Stimulated activated memory B cell treated with anti-CD40 and anti-IgM and Interleukin-4, amounts not matched to agents 10 μg/mL and 1 μg/mL and 100 μg/mL, for 72 hours (primary cell): ENCODE measurements at regions not wholly inside any gene's neighbourhood (a gene's known extent, or its start where the extent isn't known, plus 50 kb on each side); places are given as distances from the start of the nearest gene placed in this dataset.
"Not testable (repeated sequence)": the region's sequence is repeated elsewhere in the genome, so short reads cannot be mapped to it uniquely, and the experiment has no call there.

Experiments
- ATAC-seq: fragments of 150-1000 bp; cut with Tn5 transposase; 2 replicates; pipeline ENCODE4 v1.10.0; 2021
- H3K27ac Mint-ChIP-seq: one replicate; pipeline ENCODE4 v1.8.0; 2022; ENCODE audit warnings: mild to moderate bottlenecking, mixed read lengths
- H3K27me3 Mint-ChIP-seq: one replicate; pipeline ENCODE4 v1.8.0; 2022; ENCODE audit warnings: mixed read lengths
- H3K36me3 Mint-ChIP-seq: one replicate; pipeline ENCODE4 v1.8.0; 2022; ENCODE audit warnings: mixed read lengths
- H3K4me1 Mint-ChIP-seq: one replicate; pipeline ENCODE4 v1.8.0; 2022; ENCODE audit warnings: mixed read lengths
- H3K4me3 Mint-ChIP-seq: one replicate; pipeline ENCODE4 v1.8.0; 2022; ENCODE audit warnings: mild to moderate bottlenecking, moderate library complexity, mixed read lengths
- H3K9me3 Mint-ChIP-seq: one replicate; pipeline ENCODE4 v1.8.0; 2022; ENCODE audit warnings: mixed read lengths

DNA sequence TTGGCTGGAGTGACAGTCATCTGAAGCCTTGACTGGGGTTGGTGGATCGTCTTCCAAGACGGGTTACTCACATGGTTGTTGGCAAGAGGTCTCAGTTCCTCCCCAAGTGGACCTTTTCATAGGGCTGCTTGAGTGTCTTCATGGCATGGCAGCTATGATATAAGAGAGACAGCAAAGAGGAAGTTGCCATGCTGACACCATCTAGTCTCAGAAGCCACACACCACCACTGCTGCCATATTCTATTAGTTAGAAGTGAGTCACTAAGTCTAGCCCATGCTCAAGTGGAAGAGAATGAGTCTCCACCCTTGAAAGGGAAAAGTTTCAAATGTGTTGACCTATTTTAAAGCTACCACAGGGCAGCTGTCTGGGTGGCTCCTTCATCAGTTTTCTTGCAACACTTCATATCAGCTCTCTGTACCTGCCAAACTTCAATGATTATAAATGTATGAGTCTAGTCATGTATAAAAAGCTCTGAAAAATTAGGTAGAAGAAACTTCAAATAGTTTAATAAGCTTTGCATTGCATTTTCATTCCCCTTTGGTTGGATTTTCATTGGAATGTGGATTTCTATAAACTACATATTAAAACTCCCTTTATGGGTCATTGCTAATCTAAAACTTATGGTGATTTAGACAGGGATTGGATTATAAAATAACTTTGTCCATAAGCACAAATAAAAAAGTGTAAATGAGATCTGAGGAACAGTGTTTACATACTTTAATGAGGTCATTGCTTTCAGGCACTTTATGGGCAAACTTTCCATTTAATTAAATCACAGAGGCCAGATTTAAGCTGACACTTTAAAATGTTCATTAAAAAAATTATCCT is 68.0 kb upstream of the ATXN3L start:
- H3K4me3 Mint-ChIP-seq, result no peak overlapping the region
- H3K27ac Mint-ChIP-seq, result peak overlapping the region; percentile 49
- H3K9me3 Mint-ChIP-seq, result peaks cover 2% of the 10 kb centered on the region
- H3K36me3 Mint-ChIP-seq, result no peaks in the 10 kb centered on the region
- H3K27me3 Mint-ChIP-seq, result no peaks in the 10 kb centered on the region
- peak; percentile 86 for ATAC-seq
- H3K4me1 Mint-ChIP-seq, result peaks cover 5% of the 10 kb centered on the region

DNA sequence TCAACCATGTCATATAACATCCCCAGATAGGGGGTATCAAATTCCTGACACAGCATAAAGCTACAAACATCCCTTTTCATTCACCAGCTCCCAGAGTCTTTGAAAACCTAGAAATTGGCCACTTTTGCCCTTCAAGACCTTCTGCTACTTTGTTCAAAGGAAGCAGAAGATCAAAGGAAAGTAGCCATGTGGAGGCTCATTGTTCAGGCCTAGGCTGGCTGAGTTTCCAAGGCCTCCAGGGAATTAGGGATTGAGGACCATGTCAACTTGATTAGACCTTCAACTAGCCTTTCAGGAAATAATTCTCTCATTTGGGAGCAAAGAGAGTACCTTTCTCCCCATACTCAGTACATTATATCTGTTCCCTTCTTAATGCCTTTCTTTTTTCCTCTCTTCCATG is 66.8 kb upstream of the ATXN3L start:
- Mint-ChIP-seq H3K9me3 (peaks cover 2% of the 10 kb centered on the region), H3K36me3 (no peaks in the 10 kb centered on the region), H3K27me3 (no peaks in the 10 kb centered on the region), H3K27ac (peak overlapping the region; percentile 49), H3K4me1 (peaks cover 6% of the 10 kb centered on the region), H3K4me3 (no peak overlapping the region)
- no peak for ATAC-seq

DNA sequence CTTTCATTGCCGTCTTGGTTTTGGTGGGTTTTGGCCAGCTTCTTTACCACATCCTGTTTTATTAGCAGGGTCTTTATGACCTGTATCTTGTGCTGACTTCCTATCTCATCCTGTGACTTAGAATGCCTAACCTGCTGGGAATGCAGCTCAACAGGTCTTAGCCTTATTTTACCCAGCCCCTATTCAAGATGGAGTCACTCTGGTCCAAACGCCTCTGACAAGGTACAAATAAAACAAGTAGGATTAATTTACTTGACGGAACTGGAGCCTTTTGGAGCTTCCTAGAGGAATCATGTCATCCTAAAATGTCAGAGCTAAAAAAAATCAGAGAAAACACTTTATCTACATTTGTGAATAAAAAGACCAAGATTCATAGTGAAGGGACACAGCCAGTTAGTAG is 66.2 kb upstream of the ATXN3L start:
- no peak for ATAC-seq
- Mint-ChIP-seq H3K4me3 (no peak overlapping the region), H3K4me1 (peaks cover 6% of the 10 kb centered on the region), H3K27ac (no peak overlapping the region), H3K36me3 (no peaks in the 10 kb centered on the region), H3K27me3 (no peaks in the 10 kb centered on the region), H3K9me3 (peaks cover 2% of the 10 kb centered on the region)

DNA sequence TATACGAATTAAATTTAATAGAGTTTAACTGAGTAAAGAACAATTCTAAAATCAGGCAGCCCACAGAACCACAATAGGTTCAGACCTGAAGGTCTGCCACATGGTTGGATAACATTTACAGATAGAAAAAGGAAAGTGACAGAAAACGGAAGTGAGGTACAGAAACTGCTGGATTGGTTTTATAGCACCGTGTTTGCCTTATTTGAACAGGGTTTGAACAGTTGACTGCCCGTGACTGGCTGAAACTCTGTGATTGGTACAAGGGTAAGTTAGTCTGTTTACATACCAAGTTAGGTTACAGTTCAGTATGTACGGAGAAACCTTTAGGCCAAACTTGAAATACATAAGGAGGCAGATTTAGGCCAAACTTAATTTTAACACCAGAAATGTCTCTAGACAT is 64.1 kb upstream of the ATXN3L start:
- Mint-ChIP-seq H3K4me1 (peaks cover 6% of the 10 kb centered on the region), H3K9me3 (peaks cover 2% of the 10 kb centered on the region), H3K27ac (peak overlapping the region; percentile 70), H3K4me3 (no peak overlapping the region), H3K36me3 (no peaks in the 10 kb centered on the region), H3K27me3 (no peaks in the 10 kb centered on the region)
- ATAC-seq, result peak; percentile 71

DNA sequence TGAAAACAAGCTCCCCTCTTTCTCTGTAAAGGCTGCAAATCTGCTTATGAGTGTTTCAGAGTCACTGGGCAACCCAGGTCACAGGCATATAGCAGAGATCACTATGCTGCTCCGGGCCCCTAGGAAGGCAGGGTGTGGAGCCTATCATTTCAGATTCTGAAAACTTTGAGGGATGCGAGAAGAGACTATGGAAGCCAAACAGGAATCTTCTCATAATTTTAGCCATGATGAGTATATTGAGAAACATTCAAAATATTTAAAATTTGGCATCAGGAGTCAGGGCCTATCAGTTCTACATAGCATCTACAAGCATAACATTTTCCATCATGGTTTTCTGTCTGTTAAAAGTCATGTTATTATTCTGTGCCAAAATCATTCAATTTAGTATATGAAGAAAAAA is 61.7 kb upstream of the ATXN3L start:
- H3K4me1 Mint-ChIP-seq, result peaks cover 6% of the 10 kb centered on the region
- no peaks in the 10 kb centered on the region for H3K36me3 Mint-ChIP-seq
- H3K9me3 Mint-ChIP-seq, result no peaks in the 10 kb centered on the region
- no peak overlapping the region for H3K27ac Mint-ChIP-seq
- no peak overlapping the region for H3K4me3 Mint-ChIP-seq
- no peaks in the 10 kb centered on the region for H3K27me3 Mint-ChIP-seq
- ATAC-seq, result no peak

DNA sequence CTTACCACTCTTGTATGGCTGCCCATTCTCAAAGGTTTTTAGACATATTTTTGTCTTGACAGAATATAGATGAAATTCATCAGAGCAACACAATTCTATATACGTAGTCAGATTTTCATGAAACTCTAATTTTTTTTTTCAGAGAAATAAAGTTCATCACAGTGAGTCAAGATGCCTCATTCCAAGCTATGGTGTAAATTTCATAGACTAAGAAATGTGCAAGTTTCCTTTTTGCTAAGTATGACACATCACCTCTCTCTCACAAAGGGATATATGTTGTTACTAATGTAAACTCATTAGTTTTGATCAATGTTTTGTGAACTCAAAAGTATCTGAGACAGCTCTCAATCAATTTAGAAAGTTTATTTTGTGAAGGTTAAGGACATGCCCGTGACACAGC is 60.4 kb upstream of the ATXN3L start:
- H3K4me1 Mint-ChIP-seq, result peaks cover 6% of the 10 kb centered on the region
- H3K36me3 Mint-ChIP-seq, result no peaks in the 10 kb centered on the region
- no peak for ATAC-seq
- no peaks in the 10 kb centered on the region for H3K9me3 Mint-ChIP-seq
- H3K27ac Mint-ChIP-seq, result peak overlapping the region; percentile 17
- H3K27me3 Mint-ChIP-seq, result no peaks in the 10 kb centered on the region
- no peak overlapping the region for H3K4me3 Mint-ChIP-seq

DNA sequence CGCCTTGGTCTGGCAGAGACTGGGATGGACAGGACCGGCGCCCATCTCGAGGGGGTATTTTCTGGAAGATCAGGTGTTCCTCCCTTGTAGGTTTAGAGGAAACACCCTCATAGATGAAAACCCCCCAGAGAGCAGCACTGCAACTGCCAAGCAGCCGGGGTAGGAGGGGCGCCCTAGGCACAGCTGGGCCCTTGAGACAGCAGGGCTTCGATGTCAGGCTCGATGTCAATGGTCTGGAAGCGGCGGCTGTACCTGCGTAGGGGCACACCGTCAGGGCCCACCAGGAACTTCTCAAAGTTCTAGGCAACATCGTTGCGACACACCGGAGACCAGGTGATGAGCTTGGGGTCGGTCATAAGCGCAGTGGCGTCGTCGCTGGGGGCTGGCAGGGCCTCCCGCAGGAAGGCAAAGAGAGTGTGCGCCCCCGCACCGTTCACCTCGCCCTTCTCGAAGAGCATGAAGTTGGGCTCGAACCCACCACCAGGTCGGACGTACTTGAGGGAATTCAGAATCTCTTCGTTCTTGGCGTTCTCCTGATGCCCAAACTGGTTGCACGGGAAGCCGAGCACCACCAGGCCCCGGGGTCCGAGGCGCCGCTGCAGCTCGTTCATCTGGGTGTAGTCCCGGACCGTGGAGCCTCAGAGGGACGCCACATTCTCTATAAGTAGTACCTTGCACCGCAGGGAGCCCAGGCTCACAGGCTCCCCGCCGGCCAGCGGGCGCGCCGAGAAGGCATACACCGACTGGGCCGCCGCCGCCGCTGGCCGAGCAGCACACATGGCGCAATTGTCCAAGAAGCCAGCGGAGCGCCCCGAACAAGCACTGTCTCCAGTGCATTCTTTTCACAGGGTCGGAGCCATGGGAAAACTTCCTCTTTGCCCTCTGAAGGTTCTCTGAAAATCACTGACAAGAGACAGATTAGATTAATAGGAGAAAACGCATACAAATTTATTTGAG is 59.0 kb upstream of the ATXN3L start:
- not testable (repeated sequence) for H3K27ac Mint-ChIP-seq, H3K9me3 Mint-ChIP-seq, H3K36me3 Mint-ChIP-seq, H3K27me3 Mint-ChIP-seq, H3K4me3 Mint-ChIP-seq, H3K4me1 Mint-ChIP-seq
- ATAC-seq, result peak; percentile 48

DNA sequence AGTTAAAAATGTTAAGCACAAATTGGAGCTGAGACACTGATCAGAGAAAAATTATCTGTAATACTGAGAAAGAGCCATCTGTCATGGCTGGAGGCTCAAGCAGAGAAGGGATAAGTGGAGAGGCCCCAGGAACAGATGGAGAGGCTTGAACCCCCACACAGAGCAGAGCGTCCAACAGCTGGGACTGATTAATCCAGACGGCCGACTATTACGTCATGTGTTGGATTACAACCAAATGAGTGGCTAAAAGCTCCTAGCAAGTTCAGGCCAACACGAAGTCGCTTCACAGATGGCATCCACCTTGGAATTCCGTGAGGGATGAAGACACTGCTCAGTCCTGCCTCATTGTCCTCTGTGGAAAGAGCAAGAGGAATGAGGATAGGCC is 57.7 kb upstream of the ATXN3L start:
- H3K4me1 Mint-ChIP-seq, result peaks cover 5% of the 10 kb centered on the region
- H3K36me3 Mint-ChIP-seq, result no peaks in the 10 kb centered on the region
- H3K27me3 Mint-ChIP-seq, result no peaks in the 10 kb centered on the region
- ATAC-seq, result no peak
- no peak overlapping the region for H3K4me3 Mint-ChIP-seq
- H3K9me3 Mint-ChIP-seq, result no peaks in the 10 kb centered on the region
- no peak overlapping the region for H3K27ac Mint-ChIP-seq

DNA sequence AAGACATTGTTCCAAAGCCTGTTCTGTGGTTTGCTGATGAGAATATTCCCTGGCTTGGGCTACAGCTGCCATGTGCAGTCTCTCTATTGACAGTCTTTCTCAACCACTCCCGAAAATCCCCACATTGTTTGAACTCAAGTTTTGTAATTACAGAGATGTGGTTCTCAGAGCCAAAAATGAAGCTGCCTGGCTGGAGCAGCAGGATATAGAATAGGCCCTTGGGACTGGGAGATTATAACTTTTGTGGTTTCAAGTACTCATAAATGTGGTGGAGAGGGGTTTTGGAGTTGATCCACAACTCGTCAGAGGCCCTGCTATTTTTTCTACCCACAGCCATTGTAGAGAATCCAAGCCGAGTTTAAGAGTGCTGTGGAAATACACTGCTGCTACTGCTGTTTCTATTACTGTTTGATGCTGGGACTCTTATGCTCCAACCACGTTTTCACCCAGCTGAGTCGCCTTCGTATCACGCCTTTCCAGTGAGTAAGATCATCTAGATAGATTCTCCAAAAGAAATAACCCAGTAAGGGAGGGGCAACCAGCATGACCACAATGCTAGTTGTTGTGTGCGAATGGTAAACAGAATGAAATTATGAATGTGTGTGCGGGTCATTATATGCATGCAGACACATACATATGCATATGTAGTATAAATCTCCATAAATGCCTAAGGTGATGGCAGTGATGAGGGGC is 57.1 kb upstream of the ATXN3L start:
- no peaks in the 10 kb centered on the region for H3K27me3 Mint-ChIP-seq
- H3K9me3 Mint-ChIP-seq, result no peaks in the 10 kb centered on the region
- H3K36me3 Mint-ChIP-seq, result no peaks in the 10 kb centered on the region
- no peak overlapping the region for H3K4me3 Mint-ChIP-seq
- H3K4me1 Mint-ChIP-seq, result peaks cover 7% of the 10 kb centered on the region
- ATAC-seq, result no peak
- no peak overlapping the region for H3K27ac Mint-ChIP-seq

DNA sequence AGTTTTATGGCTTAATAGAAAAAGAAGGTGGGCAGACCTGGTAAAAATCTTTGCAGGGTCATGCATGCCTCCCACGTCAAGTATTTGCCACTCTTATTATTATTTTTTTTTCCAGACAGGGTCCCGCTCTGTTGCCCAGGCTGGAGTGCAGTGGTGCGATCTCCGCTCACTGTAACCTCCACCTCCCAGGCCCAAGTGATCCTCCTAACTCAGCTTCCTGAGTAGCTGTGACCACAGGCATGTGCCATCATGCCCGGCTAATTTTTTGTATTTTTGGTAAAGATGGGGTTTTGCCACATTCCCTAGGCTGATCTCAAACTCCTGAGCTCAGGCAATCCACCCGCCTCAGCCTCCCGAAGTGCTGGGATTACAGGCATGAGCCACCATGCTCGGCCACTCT is 55.7 kb upstream of the ATXN3L start:
- not testable (repeated sequence) for H3K36me3 Mint-ChIP-seq, H3K9me3 Mint-ChIP-seq, H3K4me1 Mint-ChIP-seq, H3K27me3 Mint-ChIP-seq, H3K27ac Mint-ChIP-seq, ATAC-seq, H3K4me3 Mint-ChIP-seq

DNA sequence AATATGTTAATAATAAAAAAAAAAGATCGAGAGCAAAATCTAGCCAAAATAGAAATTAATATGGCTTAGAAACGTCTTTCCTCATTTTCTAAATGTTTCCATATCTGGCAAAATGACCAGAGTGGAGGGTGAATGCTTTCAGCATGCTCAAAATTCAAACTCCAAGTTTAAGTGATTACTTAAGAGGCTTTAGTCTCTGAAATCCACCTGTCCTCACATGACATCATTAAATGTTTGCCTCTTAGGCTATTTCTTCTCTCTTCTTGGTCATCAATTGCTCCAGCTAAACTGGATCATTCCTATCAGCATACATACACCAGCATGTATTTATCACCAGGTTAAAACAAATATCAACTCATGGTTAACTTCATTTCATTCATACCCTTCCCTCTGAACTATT is 54.5 kb upstream of the ATXN3L start:
- H3K36me3 Mint-ChIP-seq, result no peaks in the 10 kb centered on the region
- H3K9me3 Mint-ChIP-seq, result no peaks in the 10 kb centered on the region
- H3K4me1 Mint-ChIP-seq, result peaks cover 7% of the 10 kb centered on the region
- no peaks in the 10 kb centered on the region for H3K27me3 Mint-ChIP-seq
- H3K4me3 Mint-ChIP-seq, result no peak overlapping the region
- H3K27ac Mint-ChIP-seq, result no peak overlapping the region
- no peak for ATAC-seq

DNA sequence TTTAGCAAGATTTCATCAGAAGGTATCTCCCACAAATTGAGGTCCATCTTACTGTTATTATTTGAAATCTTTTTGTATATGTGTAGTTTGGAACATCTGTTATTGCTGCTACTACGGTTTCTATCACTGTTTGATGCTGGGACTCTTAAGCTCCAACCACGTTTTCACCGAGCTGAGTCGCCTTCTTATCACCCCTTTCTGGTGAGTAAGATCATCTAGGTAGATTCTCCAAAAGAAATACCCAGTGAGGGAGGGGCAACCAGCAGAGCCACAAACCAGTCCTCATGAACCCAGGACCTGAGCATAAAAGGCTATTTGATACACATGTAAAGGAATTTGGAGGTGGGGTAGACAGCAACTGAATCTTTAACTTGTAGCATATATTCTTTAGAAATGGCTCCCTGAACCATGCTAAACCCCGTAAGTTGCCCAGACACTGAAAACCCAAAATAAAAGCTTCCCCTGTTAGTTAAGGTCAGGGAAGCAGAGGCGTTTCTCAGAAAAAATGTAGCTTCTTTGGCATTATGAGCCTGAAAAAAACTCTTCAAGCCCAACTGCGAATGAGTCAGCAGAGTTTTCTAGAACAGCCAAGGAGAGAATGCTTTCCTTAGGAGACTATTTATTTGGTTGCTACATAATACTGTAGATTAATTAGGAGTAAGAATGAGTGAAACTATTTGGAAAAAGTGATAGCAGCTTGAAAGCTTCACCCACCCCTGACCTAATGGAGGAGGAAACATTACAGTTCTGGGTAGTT is 53.8 kb upstream of the ATXN3L start:
- no peak for ATAC-seq
- no peaks in the 10 kb centered on the region for H3K36me3 Mint-ChIP-seq
- no peaks in the 10 kb centered on the region for H3K27me3 Mint-ChIP-seq
- H3K27ac Mint-ChIP-seq, result no peak overlapping the region
- no peaks in the 10 kb centered on the region for H3K9me3 Mint-ChIP-seq
- H3K4me3 Mint-ChIP-seq, result no peak overlapping the region
- peaks cover 7% of the 10 kb centered on the region for H3K4me1 Mint-ChIP-seq

DNA sequence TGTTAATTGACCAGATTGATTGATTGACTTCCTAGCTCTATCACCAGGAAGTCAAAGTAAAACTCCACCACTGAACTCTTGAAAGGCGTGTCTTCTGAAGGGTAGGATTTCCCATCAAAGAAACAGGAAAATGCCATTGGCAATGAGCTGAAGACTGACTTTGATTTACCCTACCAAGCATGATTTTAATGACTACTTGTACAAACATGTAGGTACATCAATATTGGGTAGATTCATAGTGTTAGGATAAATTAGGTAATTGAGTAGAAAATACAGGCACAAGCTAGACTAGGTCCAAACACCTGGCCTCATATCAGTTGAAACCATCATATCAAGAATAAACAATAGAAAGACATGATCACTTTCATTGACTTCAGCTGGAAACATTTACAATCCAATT is 53.2 kb upstream of the ATXN3L start:
- H3K27ac Mint-ChIP-seq, result no peak overlapping the region
- H3K27me3 Mint-ChIP-seq, result no peaks in the 10 kb centered on the region
- H3K4me1 Mint-ChIP-seq, result peaks cover 7% of the 10 kb centered on the region

DNA sequence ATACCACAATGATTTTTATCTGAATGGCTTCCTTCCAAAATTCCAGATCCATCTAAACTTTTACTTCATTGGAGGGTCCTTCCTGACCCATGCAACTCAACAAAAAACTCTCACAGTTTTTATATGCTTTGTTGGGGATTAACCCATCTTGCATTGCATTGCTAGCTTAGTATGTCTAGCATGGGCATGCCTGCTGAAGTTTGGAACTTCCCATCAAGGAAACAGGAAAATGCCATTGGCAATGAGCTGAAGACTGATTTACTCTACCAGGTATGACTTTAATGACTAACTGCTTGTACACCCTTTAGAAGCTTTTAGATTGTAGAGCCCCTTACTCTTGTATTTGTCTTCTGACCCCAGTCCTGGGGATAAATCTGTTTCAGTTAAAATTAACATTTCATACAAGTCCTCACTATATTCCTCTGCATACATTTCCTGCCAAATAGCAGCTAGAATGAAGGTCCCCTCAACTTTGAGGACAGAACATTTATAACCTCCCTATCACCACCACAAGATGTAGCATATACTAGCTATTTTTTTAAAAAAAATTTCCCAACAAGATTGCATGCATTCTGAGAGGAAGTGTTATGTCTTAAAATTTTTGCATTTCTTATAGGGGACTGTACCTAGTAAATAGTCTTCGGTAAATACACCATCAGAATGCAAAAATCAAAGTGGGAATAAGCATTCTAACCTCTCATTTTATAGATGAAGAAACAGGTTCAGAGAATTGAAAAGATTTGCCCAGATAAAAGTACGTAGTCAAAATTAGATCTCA is 52.5 kb upstream of the ATXN3L start:
- Mint-ChIP-seq H3K27ac (no peak overlapping the region), H3K9me3 (no peaks in the 10 kb centered on the region), H3K4me3 (no peak overlapping the region), H3K4me1 (peaks cover 7% of the 10 kb centered on the region), H3K27me3 (no peaks in the 10 kb centered on the region), H3K36me3 (no peaks in the 10 kb centered on the region)
- no peak for ATAC-seq

More for the DNA sequence above, 53.2 kb upstream of the ATXN3L start:
- Mint-ChIP-seq H3K36me3 (no peaks in the 10 kb centered on the region), H3K4me3 (no peak overlapping the region), H3K9me3 (no peaks in the 10 kb centered on the region)
- no peak for ATAC-seq
